Common myeloid progenitor, CD34-positive (primary cell): ENCODE measurements at regions not wholly inside any gene's neighbourhood (a gene's known extent, or its start where the extent isn't known, plus 50 kb on each side); places are given as distances from the start of the nearest gene placed in this dataset.

Experiments used
- CTCF ChIA-PET: fragments of 350-600 bp; sonication (Branson Sonifier 250); formaldehyde crosslinking; loops from one replicate; lab custom pipeline; 2021; ENCODE audit warnings: antibody characterized with exemption; lab: Charles Lee
- POLR2A ChIA-PET: fragments of 350-600 bp; sonication (Branson Sonifier 250); formaldehyde crosslinking; loops from one replicate; lab custom pipeline; 2021; ENCODE audit warnings: antibody characterized with exemption; lab: Charles Lee
- DNase-seq, 3 donors: peaks; one replicate each; pipeline versions ENCODE4 v3.0.0 to v3.0.0-alpha.2; 2013
- H3K27ac ChIP-seq, 2 experiments: 1 replicate in 1 of 2; 2 replicates in 1 of 2; pipeline ENCODE4 v1.7.0; 2013; ENCODE audit warnings: inconsistent platforms in 2 of 2, low read length in 2 of 2, mild to moderate bottlenecking in 2 of 2, low read depth in 1 of 2, moderate library complexity in 1 of 2; ENCODE audit not compliant: severe bottlenecking in 2 of 2, insufficient read depth in 1 of 2, poor library complexity in 1 of 2
- H3K27me3 ChIP-seq, 5 experiments: replicated peaks in 2 of 5; 1 replicate in 3 of 5; 2 replicates in 2 of 5; pipeline versions ENCODE4 v1.6.1 to v1.7.0; 2013; ENCODE audit warnings: low read length in 4 of 5, mild to moderate bottlenecking in 2 of 5, moderate library complexity in 2 of 5, inconsistent platforms in 1 of 5; ENCODE audit not compliant: insufficient read depth in 5 of 5, control insufficient read depth in 4 of 5
- H3K36me3 ChIP-seq, 4 experiments: 1 replicate in 2 of 4; 2 replicates in 2 of 4; pipeline versions ENCODE4 v1.6.1 to v1.7.0; 2013; ENCODE audit warnings: low read length in 3 of 4, control low read depth in 1 of 4, mild to moderate bottlenecking in 1 of 4; ENCODE audit not compliant: control insufficient read depth in 4 of 4, insufficient read depth in 4 of 4
- H3K4me1 ChIP-seq, 4 experiments: 1 replicate in 3 of 4; 2 replicates in 1 of 4; pipeline versions ENCODE4 v1.6.1 to v1.7.1; 2013; ENCODE audit warnings: low read length in 3 of 4, mild to moderate bottlenecking in 3 of 4, control low read depth in 1 of 4, inconsistent platforms in 1 of 4, moderate library complexity in 1 of 4; ENCODE audit not compliant: control insufficient read depth in 4 of 4, insufficient read depth in 4 of 4; ENCODE audit errors: control extremely low read depth in 1 of 4
- H3K4me3 ChIP-seq, 7 experiments: 1 replicate in 4 of 7; 2 replicates in 3 of 7; pipeline versions ENCODE4 v1.5.1 to v1.7.0; 2013; ENCODE audit warnings: mild to moderate bottlenecking in 7 of 7, low read length in 6 of 7, moderate library complexity in 6 of 7, inconsistent platforms in 2 of 7, low read depth in 2 of 7, control low read depth in 1 of 7; ENCODE audit not compliant: insufficient read depth in 4 of 7, control insufficient read depth in 1 of 7; ENCODE audit errors: extremely low read depth in 1 of 7
- H3K9me3 ChIP-seq, 5 experiments: 1 replicate in 4 of 5; 2 replicates in 1 of 5; pipeline versions ENCODE4 v1.6.1 to v1.7.1; 2013; ENCODE audit warnings: low read length in 4 of 5, mild to moderate bottlenecking in 2 of 5, inconsistent platforms in 1 of 5, low read depth in 1 of 5, moderate library complexity in 1 of 5; ENCODE audit not compliant: control insufficient read depth in 4 of 5, insufficient read depth in 2 of 5; ENCODE audit errors: control extremely low read depth in 1 of 5
- WGBS: methylation state at CpG from one replicate; pipeline ENCODE4 v1.1.5; 2013; ENCODE audit not compliant: insufficient coverage; 5-methylcytosine and 5-hydroxymethylcytosine counted together

- Histone ChIP-seq H3K9me3 (no peaks in the 10 kb centered on the region), H3K36me3 (peaks cover 2 to 41% (median 28%) of the 10 kb centered on the region in 4 experiments), H3K4me1 (peaks cover 0 to 9% (median 7%) of the 10 kb centered on the region in 4 experiments), H3K27ac (no peak overlapping the region), H3K27me3 (no peaks in the 10 kb centered on the region), H3K4me3 (no peak overlapping the region)
- 96% methylated on average over 6 of the region's 7 CpGs for WGBS
- ChIA-PET POLR2A (no interaction called here), CTCF (interaction anchor here (1.6 kb wide), 1 partner anchor 34 kb away, joined by 4 read pairs; no protein-coding TSS in a partner anchor)
- no peak for DNase-seq
Measured at GRCh38 chr2:74048147-74048546, 63.4 kb downstream of the TET3 start.

- Histone ChIP-seq H3K36me3 (peaks cover 2 to 41% (median 28%) of the 10 kb centered on the region in 4 experiments), H3K27me3 (no peaks in the 10 kb centered on the region), H3K27ac (peak overlapping the region in 1 of 2 experiments; percentile 36), H3K4me3 (no peak overlapping the region), H3K9me3 (no peaks in the 10 kb centered on the region), H3K4me1 (peaks cover 0 to 8% (median 7%) of the 10 kb centered on the region in 4 experiments)
- ChIA-PET CTCF (interaction anchor here (1.6 kb wide), 1 partner anchor 35 kb away, joined by 4 read pairs; no protein-coding TSS in a partner anchor), POLR2A (no interaction called here)
- DNase-seq, result no peak
- 91% methylated on average over 9 of the region's 9 CpGs for WGBS
Measured at GRCh38 chr2:74048843-74049519, 64.3 kb downstream of the TET3 start.

- no peak overlapping the region for H3K4me3 ChIP-seq
- DNase-seq, result no peak
- CTCF ChIA-PET, result no interaction called here
- H3K27ac ChIP-seq, result no peak overlapping the region
- H3K9me3 ChIP-seq, result no peaks in the 10 kb centered on the region
- WGBS, result 92% methylated on average over 4 of the region's 5 CpGs
- H3K4me1 ChIP-seq, result peaks cover 0 to 8% (median 7%) of the 10 kb centered on the region in 4 experiments
- peaks cover 2 to 43% (median 28%) of the 10 kb centered on the region in 4 experiments for H3K36me3 ChIP-seq
- no peaks in the 10 kb centered on the region for H3K27me3 ChIP-seq
- POLR2A ChIA-PET, result interaction anchor here (0.6 kb wide), 1 partner anchor 14 kb away, joined by 3 read pairs; no protein-coding TSS in a partner anchor
Measured at GRCh38 chr2:74050151-74050550, 65.4 kb downstream of the TET3 start.

- H3K27ac ChIP-seq, result no peak overlapping the region
- H3K36me3 ChIP-seq, result peaks cover 2 to 42% (median 26%) of the 10 kb centered on the region in 4 experiments
- POLR2A ChIA-PET, result no interaction called here
- H3K9me3 ChIP-seq, result no peaks in the 10 kb centered on the region
- CTCF ChIA-PET, result interaction anchor here (1.4 kb wide), 1 partner anchor 11 kb away, joined by 4 read pairs; no protein-coding TSS in a partner anchor
- DNase-seq, result no peak
- no peak overlapping the region for H3K4me3 ChIP-seq
- WGBS, result no CpG with 5 or more reads among the region's 1 CpG
- H3K27me3 ChIP-seq, result no peaks in the 10 kb centered on the region
- peaks cover 0 to 8% (median 7%) of the 10 kb centered on the region in 4 experiments for H3K4me1 ChIP-seq
Measured at GRCh38 chr2:74051504-74051903, 66.8 kb downstream of the TET3 start.

- DNase-seq, result peak in 2 of 3 donors; percentile 35 to 36
- Histone ChIP-seq H3K9me3 (no peaks in the 10 kb centered on the region), H3K4me1 (peaks cover 0 to 8% (median 7%) of the 10 kb centered on the region in 4 experiments), H3K27me3 (no peaks in the 10 kb centered on the region), H3K4me3 (no peak overlapping the region), H3K27ac (no peak overlapping the region), H3K36me3 (peaks cover 2 to 32% (median 18%) of the 10 kb centered on the region in 4 experiments)
- ChIA-PET CTCF (interaction anchor here (0.7 to 1.4 kb wide), 3 partner anchors 8 to 53 kb away, joined by 3 to 4 read pairs (median 3); no protein-coding TSS in a partner anchor), POLR2A (interaction anchor here (0.9 to 1.2 kb wide), 2 partner anchors 11 to 52 kb away, joined by 3 read pairs; no protein-coding TSS in a partner anchor)
- 92% methylated on average over 5 of the region's 8 CpGs for WGBS
Measured at GRCh38 chr2:74052732-74053710, 68.3 kb downstream of the TET3 start.

- no peak for DNase-seq
- CTCF ChIA-PET, result interaction anchor here (0.7 kb wide), 1 partner anchor 9 kb away, joined by 3 read pairs; no protein-coding TSS in a partner anchor
Measured at GRCh38 chr2:74053959-74054715, 69.4 kb downstream of the TET3 start.

More at GRCh38 chr2:74053959-74054715, 69.4 kb downstream of the TET3 start:
- Histone ChIP-seq H3K4me3 (no peak overlapping the region), H3K4me1 (peaks cover 0 to 8% (median 7%) of the 10 kb centered on the region in 4 experiments), H3K9me3 (no peaks in the 10 kb centered on the region), H3K36me3 (peaks cover 2 to 21% (median 9%) of the 10 kb centered on the region in 4 experiments), H3K27ac (no peak overlapping the region), H3K27me3 (no peaks in the 10 kb centered on the region)
- 100% methylated on average over 4 of the region's 4 CpGs for WGBS
- POLR2A ChIA-PET, result interaction anchor here (0.9 kb wide), 1 partner anchor 53 kb away, joined by 3 read pairs; no protein-coding TSS in a partner anchor
